ENCODE measurements at regions not wholly inside any gene's neighbourhood (a gene's known extent, or its start where the extent isn't known, plus 50 kb on each side); places are given as distances from the start of the nearest gene placed in this dataset.

DNA sequence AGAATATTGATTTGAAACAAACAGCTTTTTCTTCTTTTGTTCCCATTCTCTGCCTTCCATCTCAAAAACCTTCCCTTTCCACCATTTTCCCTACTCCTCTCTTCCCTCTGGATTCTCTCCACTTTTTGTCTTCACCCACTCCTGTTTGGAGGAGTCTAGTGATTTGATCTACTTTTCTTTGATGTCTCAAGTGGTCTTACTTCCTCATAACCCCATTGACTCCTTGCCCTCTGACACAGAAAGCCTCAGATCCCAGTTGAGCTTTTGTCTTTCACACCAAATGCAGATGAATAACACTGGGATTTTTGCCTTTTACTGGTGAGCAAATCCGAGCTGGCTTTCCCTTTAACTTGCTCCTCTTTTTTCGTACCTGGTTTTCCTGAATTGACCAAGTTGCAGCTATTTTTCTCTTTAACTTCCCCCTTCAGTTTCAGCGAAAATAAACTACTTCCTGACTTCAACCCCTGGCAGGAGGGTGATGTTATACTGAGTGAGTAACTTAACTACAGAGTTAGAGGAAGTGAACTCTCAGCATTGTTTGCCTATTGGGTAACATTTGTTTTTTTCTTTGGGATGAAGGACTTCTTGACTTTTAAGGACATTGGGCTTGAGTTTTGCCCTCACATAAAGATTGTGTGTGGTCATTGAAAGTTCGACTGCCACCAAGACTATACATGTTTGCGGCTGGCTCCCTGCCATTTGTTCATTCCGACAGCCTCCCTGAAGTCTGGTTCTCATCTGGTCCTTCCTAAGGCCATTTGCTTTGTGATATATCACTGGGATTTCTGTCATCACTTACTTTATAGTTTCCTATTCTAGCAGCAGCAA is 392.8 kb upstream of the NR3C2 start:
- WGBS, 2 experiments (ENCODE audit: extremely low coverage in 1 of 2, insufficient coverage in 1 of 2, insufficient read length in 1 of 2, insufficient replicate concordance in 2 of 2, low coverage in 1 of 2, low lambda C conversion rate in 2 of 2, missing lambda C conversion rate in 1 of 2) = 63% methylated on average over 6 of the region's 6 CpGs; no CpG with 5 or more reads in 1 of the 2 experiments

More for the DNA sequence above, 392.8 kb upstream of the NR3C2 start:
- Histone ChIP-seq H2AFZ (ENCODE audit: low read length) (peak overlapping the region; percentile 96), H2BK12ac (ENCODE audit: low read depth, low read length) (no peak overlapping the region), H3K79me2 (ENCODE audit: control insufficient read depth in 1 of 2, insufficient read depth in 2 of 2, low read length in 2 of 2) (no peaks in the 10 kb centered on the region), H3K27ac (ENCODE audit: low read depth, low read length) (peak overlapping the region; percentile 35; the same call in 1 of the 2 replicates), H2BK120ac (replicated peaks; ENCODE audit: low read depth, low read length) (no peak overlapping the region), H2AK5ac (ENCODE audit: low read depth, low read length) (no peak overlapping the region), H4K20me1 (replicated peaks in 1 of 2; ENCODE audit: control insufficient read depth in 1 of 2, insufficient read depth in 2 of 2, low read length in 2 of 2) (no peaks in the 10 kb centered on the region), H3K79me1 (ENCODE audit: low read depth, low read length) (no peaks in the 10 kb centered on the region), H3K4ac (replicated peaks; ENCODE audit: insufficient read length, low read depth, low read length) (no peak overlapping the region), H3K9ac (replicated peaks in 1 of 4; ENCODE audit: extremely low read depth in 1 of 4, low read depth in 3 of 4, low read length in 3 of 4) (no peak overlapping the region), H3K4me3 (ENCODE audit: extremely low read depth in 1 of 4, insufficient read depth in 2 of 4, low read depth in 3 of 4, low read length in 4 of 4) (no peak overlapping the region), H3K56ac (replicated peaks; ENCODE audit: insufficient read length, low read depth, low read length) (no peak overlapping the region), H2BK5ac (ENCODE audit: low read depth, low read length) (no peak overlapping the region), H3K23me2 (ENCODE audit: low read depth, low read length) (no peaks in the 10 kb centered on the region), H3K14ac (ENCODE audit: insufficient read length) (no peak overlapping the region), H3K4me2 (ENCODE audit: insufficient read depth in 1 of 2, low read depth in 2 of 2, low read length in 2 of 2) (no peak overlapping the region), H2BK15ac (ENCODE audit: low read length) (no peak overlapping the region), H4K8ac (ENCODE audit: extremely low read depth, insufficient read depth, low read length) (no peak overlapping the region), H3K18ac (ENCODE audit: extremely low read depth, low read length) (no peak overlapping the region; the same call in 1 of the 2 replicates), H3K23ac (ENCODE audit: insufficient read length) (no peak overlapping the region), H3K4me1 (replicated peaks in 1 of 4; ENCODE audit: control insufficient read depth in 3 of 4, insufficient read depth in 4 of 4, low read length in 3 of 4) (peaks cover 0 to 6% (median 2%) of the 10 kb centered on the region in 4 experiments; a peak in 3 of 7 replicates), H3K27me3 (replicated peaks in 1 of 4; ENCODE audit: control insufficient read depth in 3 of 4, extremely low read depth in 1 of 4, insufficient read depth in 3 of 4, low read length in 3 of 4) (no peaks in the 10 kb centered on the region), H4K91ac (replicated peaks; ENCODE audit: insufficient read length, low read length) (no peak overlapping the region), H3K9me3 (ENCODE audit: insufficient read depth in 2 of 2, low read depth in 1 of 2, low read length in 1 of 2) (no peaks in the 10 kb centered on the region), H4K5ac (ENCODE audit: insufficient read length, low read depth, low read length) (no peak overlapping the region), H2BK20ac (ENCODE audit: low read length) (no peak overlapping the region), H3K36me3 (ENCODE audit: control insufficient read depth in 2 of 4, insufficient read depth in 4 of 4, low read length in 3 of 4) (no peaks in the 10 kb centered on the region)
- TF ChIP-seq CHD1 (IDR thresholded peaks at IDR 0.05; ENCODE audit: low read depth, low read length) = no peak
- TF ChIP-seq SP4 (IDR thresholded peaks at IDR 0.05; ENCODE audit: low read length) = no peak
- no peak for TF ChIP-seq KDM5A (IDR thresholded peaks at IDR 0.05; ENCODE audit: low read length)
- no peak for TF ChIP-seq TCF12 (IDR thresholded peaks at IDR 0.05; ENCODE audit: low read depth, low read length)
- TF ChIP-seq KDM4A (IDR thresholded peaks at IDR 0.05; ENCODE audit: low read depth, low read length, severe bottlenecking) = no peak
- TF ChIP-seq SP2 (IDR thresholded peaks at IDR 0.05; ENCODE audit: low read length) = no peak
- no peak for TF ChIP-seq PHF8 (conservative IDR thresholded peaks at IDR 0.05; ENCODE audit: low read depth, low read length)
- TF ChIP-seq CEBPB (IDR thresholded peaks at IDR 0.05; ENCODE audit: low read depth, low read length) = no peak
- no peak for TF ChIP-seq POLR2AphosphoS5 (IDR thresholded peaks at IDR 0.05; ENCODE audit: low read depth, low read length)
- no peak for TF ChIP-seq RFX5 (IDR thresholded peaks at IDR 0.05; ENCODE audit: borderline replicate concordance, low read depth, low read length)
- TF ChIP-seq ASH2L (IDR thresholded peaks at IDR 0.05; ENCODE audit: low read length) = no peak
- no peak for DNase-seq (ENCODE audit: low read depth in 1 of 2, low spot score in 2 of 2)
- POLR2A ChIA-PET (ENCODE audit: partially characterized antibody) = no interaction called here
- CTCF ChIA-PET (ENCODE audit: partially characterized antibody) = interaction anchor here (0.7 kb wide), 1 partner anchor 9 kb away, joined by 3 read pairs; no protein-coding TSS in a partner anchor
- FAIRE-seq = no peak

Measured in H1 (cell line).